ENCODE measurements at regions not wholly inside any gene's neighbourhood (a gene's known extent, or its start where the extent isn't known, plus 50 kb on each side); places are given as distances from the start of the nearest gene placed in this dataset.

DNA sequence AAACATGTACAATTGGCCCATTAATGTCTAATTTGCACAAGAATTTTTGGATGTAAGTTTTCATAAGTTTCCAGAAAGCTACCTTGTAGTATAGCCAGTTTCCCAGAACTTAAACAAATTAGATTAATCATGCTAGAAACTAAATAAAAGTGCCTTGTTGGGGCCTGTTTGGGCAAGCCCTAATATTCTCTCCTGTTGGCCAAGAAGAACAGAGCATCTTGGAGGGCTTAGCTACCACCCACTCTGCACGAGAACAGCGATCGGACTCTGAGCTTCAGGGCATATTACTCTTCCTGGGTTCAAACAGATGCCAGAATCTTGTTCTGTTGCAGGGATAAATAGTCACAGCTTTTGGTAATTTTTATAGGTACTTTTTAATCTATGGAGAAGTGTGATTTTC is 88.2 kb downstream of the GAS1 start:
- TF ChIP-seq, protein P1, sequence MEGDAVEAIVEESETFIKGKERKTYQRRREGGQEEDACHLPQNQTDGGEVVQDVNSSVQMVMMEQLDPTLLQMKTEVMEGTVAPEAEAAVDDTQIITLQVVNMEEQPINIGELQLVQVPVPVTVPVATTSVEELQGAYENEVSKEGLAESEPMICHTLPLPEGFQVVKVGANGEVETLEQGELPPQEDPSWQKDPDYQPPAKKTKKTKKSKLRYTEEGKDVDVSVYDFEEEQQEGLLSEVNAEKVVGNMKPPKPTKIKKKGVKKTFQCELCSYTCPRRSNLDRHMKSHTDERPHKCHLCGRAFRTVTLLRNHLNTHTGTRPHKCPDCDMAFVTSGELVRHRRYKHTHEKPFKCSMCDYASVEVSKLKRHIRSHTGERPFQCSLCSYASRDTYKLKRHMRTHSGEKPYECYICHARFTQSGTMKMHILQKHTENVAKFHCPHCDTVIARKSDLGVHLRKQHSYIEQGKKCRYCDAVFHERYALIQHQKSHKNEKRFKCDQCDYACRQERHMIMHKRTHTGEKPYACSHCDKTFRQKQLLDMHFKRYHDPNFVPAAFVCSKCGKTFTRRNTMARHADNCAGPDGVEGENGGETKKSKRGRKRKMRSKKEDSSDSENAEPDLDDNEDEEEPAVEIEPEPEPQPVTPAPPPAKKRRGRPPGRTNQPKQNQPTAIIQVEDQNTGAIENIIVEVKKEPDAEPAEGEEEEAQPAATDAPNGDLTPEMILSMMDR (conservative IDR thresholded peaks at IDR 0.05; ENCODE audit: low read depth, low read length), result no peak
- TF ChIP-seq POLR2A (IDR thresholded peaks at IDR 0.05; ENCODE audit: low read depth, low read length) (no peak), NFE2L2 (IDR thresholded peaks at IDR 0.05; ENCODE audit: low read depth, low read length) (no peak), MXI1 (IDR thresholded peaks at IDR 0.05; ENCODE audit: borderline replicate concordance, low read depth, low read length) (no peak), RCOR1 (IDR thresholded peaks at IDR 0.05; ENCODE audit: insufficient replicate concordance, low read length) (no peak), SMC3 (IDR thresholded peaks at IDR 0.05; ENCODE audit: low read depth, low read length) (no peak), RAD21 (IDR thresholded peaks at IDR 0.05; ENCODE audit: low read length) (no peak)
- TF ChIP-seq, protein P2, sequence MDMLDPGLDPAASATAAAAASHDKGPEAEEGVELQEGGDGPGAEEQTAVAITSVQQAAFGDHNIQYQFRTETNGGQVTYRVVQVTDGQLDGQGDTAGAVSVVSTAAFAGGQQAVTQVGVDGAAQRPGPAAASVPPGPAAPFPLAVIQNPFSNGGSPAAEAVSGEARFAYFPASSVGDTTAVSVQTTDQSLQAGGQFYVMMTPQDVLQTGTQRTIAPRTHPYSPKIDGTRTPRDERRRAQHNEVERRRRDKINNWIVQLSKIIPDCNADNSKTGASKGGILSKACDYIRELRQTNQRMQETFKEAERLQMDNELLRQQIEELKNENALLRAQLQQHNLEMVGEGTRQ (IDR thresholded peaks at IDR 0.05; ENCODE audit: low read depth, low read length), result no peak
- TF ChIP-seq, protein P3, sequence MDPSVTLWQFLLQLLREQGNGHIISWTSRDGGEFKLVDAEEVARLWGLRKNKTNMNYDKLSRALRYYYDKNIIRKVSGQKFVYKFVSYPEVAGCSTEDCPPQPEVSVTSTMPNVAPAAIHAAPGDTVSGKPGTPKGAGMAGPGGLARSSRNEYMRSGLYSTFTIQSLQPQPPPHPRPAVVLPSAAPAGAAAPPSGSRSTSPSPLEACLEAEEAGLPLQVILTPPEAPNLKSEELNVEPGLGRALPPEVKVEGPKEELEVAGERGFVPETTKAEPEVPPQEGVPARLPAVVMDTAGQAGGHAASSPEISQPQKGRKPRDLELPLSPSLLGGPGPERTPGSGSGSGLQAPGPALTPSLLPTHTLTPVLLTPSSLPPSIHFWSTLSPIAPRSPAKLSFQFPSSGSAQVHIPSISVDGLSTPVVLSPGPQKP (IDR thresholded peaks at IDR 0.05; ENCODE audit: borderline replicate concordance, low read depth, low read length), result no peak
